ENCODE measurements at regions not wholly inside any gene's neighbourhood (a gene's known extent, or its start where the extent isn't known, plus 50 kb on each side); places are given as distances from the start of the nearest gene placed in this dataset.
"Not testable (repeated sequence)": the region's sequence is repeated elsewhere in the genome, so short reads cannot be mapped to it uniquely, and the experiment has no call there.

DNA sequence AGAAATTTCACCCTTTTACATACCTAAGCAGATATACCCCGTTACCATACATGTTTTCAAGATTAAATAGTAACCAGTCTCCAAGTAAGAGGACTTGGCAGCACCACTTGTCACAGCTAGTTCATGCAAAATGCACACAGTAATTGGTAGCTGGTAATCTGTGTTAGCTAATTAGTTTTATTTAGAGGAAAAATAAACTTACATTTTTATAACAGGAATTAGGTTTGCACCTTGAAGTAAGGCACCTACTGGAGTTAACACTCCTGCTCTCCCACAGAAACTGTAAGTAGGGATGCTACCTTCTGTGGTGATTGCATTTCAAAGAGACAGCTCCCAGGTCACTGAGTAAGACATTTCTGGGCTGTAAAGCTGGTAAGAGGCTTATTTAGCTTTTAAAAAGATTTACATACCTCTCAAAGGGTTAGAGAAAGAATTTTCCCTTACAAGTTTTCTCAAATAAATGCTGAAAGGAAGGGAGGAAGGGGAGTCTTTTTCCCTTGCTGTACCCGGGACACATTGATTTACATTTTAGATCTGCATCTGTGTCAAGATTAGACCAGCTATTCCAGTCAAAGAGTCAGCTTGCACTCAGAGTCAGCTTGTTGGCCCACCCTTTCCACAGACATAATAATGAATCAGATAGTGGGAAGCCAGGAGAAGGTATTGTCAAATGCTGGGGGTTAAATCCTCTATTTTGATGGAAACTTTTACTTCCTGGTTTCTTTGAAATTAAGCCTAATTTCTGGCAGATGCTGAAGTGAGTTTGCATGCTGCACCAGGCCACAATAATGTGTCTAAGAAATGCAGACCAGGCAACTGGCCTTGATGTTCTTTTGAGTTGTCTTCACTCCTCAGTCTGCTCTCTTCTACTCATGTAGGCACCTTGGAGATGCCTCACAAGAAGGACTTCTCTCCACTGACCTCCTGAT, 77.6 kb upstream of the CHD2 start:
- DNase-seq (ENCODE audit: low read depth) = no peak

DNA sequence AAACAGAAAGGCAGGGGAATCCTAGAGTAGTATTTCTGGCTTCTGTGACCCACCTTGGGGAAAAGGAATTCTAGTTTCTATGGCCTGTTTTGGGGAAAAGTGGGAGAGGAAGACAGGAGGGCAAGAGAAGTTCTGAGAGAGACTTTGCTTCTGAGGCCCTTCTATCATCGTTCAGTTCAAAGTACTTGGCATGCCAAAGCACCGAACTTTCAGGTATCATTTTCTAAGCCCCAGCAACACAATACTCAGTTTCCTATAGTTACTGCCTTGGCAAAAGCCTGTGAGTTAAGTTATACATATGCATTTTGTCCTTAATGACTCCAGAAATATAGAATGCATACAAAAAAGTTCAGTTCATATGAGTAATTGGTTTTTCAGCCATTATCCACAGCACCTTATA, 74.1 kb upstream of the CHD2 start:
- DNase-seq (ENCODE audit: low read depth) = no peak

- not testable (repeated sequence) for DNase-seq (ENCODE audit: low read depth)
Measured at GRCh38 chr15:92827991-92828390, 72.1 kb upstream of the CHD2 start.

DNA sequence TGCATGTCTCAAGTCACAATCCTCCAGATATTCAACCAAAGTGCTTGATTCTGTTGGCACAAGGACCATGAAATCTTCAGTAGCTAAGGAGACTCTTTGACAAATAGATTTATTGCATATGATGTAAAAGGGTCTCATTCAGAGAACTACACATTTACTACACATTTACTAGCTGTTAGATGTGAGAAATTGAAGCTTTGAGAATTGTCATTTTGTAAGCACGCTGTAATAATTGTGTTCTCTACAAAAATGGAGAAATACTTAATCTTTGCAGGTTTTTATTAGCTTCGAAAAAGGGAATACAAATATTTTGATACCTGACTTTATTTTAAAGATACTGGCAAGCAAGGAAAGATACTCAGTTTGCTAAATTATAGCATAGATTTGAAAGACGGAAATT, 70.2 kb upstream of the CHD2 start:
- no peak for DNase-seq (ENCODE audit: low read depth)

DNA sequence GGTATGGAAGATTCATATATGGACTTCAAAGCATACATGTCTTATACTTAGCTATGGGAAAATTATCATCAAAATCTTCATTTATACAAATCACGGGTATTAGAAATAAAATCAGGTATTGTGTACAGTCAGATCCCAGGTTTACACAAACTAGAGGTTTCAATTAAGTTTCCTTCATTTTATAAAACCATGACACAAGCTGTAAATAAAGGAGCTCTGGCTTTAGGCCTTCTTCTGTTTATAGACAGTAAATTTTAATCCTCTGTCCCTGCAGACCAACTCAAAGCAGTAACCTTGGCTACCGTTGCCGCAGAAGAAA, 68.8 kb upstream of the CHD2 start:
- no peak for DNase-seq (ENCODE audit: low read depth)

DNA sequence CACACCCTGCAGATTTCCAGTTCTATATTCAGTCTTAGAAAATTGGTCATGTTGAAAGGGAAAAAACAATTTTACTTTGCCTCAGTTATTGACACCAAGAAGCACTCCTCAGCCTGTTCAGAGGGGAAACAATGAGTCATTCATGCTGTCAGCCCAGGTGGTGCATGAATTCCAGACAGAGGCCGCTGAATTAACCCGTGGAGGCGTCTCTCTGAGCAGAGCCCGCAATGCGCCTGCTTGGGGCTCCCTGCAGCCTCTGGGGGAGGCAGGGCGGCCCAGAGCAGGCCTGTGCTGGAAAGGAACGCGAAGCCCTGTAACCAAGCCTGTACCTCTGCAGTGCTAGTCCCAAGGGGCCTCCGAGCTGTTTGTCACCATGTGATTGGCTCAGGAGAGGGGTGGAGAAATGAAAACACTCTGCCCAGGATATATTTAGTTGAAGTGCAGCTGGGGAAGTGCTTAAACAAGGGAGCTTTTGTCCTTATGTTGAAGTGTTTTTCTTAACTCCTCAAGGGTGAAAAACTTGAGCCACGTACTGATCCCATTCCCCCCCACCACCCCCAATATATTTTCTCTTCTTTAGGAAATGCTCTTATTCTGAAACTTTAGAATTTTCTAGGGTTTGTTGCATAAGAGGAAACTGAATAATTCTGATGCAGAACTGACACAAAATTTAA, 68.3 kb upstream of the CHD2 start:
- DNase-seq (ENCODE audit: low read depth) = peak; percentile 92

GRCh38 chr15:92833106-92833433, 67.1 kb upstream of the CHD2 start:
- DNase-seq (ENCODE audit: low read depth) = no peak

GRCh38 chr15:92833493-92834271, 66.4 kb upstream of the CHD2 start:
- no peak for DNase-seq (ENCODE audit: low read depth)

GRCh38 chr15:92839696-92840095, 60.4 kb upstream of the CHD2 start:
- no peak for DNase-seq (ENCODE audit: low read depth)

GRCh38 chr15:92840149-92840548, 60.0 kb upstream of the CHD2 start:
- DNase-seq (ENCODE audit: low read depth) = no peak

DNA sequence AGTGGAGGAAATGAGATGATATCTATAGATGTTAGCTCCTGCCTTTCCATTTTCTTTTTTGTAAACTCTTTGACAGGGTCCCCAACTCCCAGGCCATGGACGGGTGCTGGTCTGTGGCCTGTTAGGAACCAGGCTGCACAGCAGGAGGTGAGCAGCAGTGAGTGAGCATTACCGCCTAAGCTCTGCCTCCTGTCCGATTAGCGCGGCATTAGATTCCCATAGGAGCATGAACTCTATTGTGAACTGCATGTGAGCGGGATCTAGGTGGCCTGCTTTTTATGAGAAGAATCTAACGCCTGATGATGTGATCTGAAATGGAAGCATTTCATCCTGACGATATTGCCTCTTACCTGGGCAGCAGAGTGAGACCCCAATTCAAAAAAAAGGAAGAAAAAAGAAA, 56.8 kb upstream of the CHD2 start:
- no peak for DNase-seq (ENCODE audit: low read depth)

DNA sequence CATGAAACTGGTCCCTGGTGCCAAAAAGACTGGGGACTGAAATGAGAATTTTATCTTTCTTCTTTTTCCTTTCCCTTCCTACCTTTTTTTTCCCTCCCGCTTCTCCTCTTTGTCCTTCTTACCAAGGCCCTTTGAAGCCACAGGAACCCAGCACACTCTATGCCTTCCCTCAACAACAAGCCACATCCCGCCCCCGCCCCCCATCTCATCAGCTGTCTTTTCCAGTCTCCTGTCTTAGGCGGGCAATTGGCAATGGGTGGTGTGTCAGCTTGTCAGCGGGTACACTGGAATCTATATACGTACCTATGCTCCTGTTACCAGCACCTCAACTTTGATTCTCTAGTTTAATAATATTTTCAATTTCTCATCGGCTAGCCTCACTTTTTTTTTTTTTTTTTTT, 56.3 kb upstream of the CHD2 start:
- no peak for DNase-seq (ENCODE audit: low read depth)

GRCh38 chr15:92845126-92845508, 55.0 kb upstream of the CHD2 start:
- no peak for DNase-seq (ENCODE audit: low read depth)

DNA sequence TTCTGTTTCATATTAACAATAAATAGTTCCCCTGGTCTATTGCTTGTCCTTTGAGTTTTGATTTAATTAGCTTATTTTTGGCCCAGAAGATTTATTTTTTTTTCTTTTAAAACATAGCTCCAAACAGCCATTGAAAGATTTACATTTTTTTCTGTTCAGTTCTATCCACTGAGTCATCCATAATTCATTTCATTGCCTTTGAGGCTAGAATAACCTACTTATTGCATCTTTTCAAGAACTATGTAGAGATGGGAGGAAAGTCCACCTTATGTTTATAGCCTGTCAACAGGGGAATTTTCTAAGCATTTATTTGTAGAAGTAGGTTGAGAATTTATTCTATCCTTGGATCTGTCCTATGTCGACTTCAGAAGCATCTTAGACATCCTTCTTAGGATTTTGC, 53.4 kb upstream of the CHD2 start:
- no peak for DNase-seq (ENCODE audit: low read depth)

DNA sequence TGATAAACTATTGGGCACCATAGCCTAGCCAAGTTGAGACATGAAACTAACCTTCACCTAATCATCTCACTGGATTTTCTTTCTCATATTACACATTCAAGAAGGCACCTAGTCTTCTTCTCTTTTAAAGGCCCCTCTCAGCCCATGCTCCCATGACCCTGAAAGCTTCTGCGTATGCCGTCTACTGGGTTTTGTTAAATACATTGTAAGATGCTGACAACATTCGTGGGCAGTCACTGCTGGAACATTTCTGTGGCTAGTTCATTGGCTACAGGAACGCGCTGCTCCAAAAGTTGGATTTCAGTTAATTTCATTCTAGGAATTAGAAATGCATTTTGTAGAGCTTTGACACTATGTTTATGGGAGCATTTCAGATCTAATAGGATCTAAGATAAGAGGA, 52.3 kb upstream of the CHD2 start:
- DNase-seq (ENCODE audit: low read depth) = no peak

- DNase-seq (ENCODE audit: low read depth) = no peak
Measured at GRCh38 chr15:92848464-92848851, 51.7 kb upstream of the CHD2 start.

- DNase-seq (ENCODE audit: low read depth) = no peak
Measured at GRCh38 chr15:92848852-92849598, 51.1 kb upstream of the CHD2 start.

DNA sequence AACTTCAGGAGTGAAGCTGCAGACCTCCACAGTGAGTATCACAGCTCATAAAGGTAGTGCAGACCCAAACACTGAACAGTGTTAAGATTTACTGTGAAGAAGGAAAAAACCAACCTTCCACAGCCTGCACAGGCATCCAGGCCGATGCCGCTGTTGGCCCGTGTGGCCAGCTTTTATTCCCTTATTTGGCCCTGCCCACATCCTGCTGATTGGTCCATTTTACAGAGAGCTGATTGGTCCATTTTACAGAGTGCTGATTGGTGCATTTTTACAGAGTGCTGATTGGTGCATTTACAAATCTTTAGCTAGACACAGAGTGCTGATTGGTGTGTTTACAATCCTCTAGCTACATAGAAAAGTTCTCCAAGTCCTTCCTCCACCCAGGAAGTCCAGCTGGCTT, 49.9 kb upstream of the CHD2 start:
- not testable (repeated sequence) for DNase-seq (ENCODE audit: low read depth)

Data from forelimb muscle (tissue), 1 donor.